KMS-11 (cell line): ENCODE measurements at regions not wholly inside any gene's neighbourhood (a gene's known extent, or its start where the extent isn't known, plus 50 kb on each side); places are given as distances from the start of the nearest gene placed in this dataset.

Source experiments
- H2AFZ ChIP-seq: fragments of 200-600 bp; sonication (generic); 2 replicates; pipeline ENCODE4 v1.6.1; 2016; ENCODE audit warnings: antibody characterized with exemption, mixed run types, low read depth
- H3K27ac ChIP-seq: fragments of 200-600 bp; sonication (generic); 2 replicates; pipeline ENCODE4 v1.6.1; 2016; ENCODE audit warnings: mild to moderate bottlenecking, mixed run types
- H3K27me3 ChIP-seq: fragments of 200-600 bp; sonication (generic); 2 replicates; pipeline ENCODE4 v1.6.1; 2017; ENCODE audit warnings: mild to moderate bottlenecking, low read depth, mixed run types, moderate library complexity; ENCODE audit not compliant: insufficient read depth
- H3K36me3 ChIP-seq: fragments of 200-600 bp; sonication (generic); 2 replicates; pipeline ENCODE4 v1.6.1; 2017; ENCODE audit warnings: mild to moderate bottlenecking, mixed run types; ENCODE audit not compliant: insufficient read depth
- H3K4me1 ChIP-seq: fragments of 200-600 bp; sonication (generic); 2 replicates; pipeline ENCODE4 v1.6.1; 2016; ENCODE audit warnings: mild to moderate bottlenecking, low read depth, mixed run types; ENCODE audit not compliant: poor library complexity, severe bottlenecking
- H3K4me2 ChIP-seq: fragments of 200-600 bp; sonication (generic); 2 replicates; pipeline ENCODE4 v1.7.0; 2016; ENCODE audit warnings: mild to moderate bottlenecking, mixed run types
- H3K4me3 ChIP-seq: fragments of 200-600 bp; sonication (generic); IDR thresholded peaks from 2 replicates; pipeline ENCODE4 v1.6.1; 2017; ENCODE audit warnings: low read depth, low read length, mixed read lengths; ENCODE audit not compliant: insufficient read depth
- H3K79me2 ChIP-seq: fragments of 200-600 bp; sonication (generic); 2 replicates; pipeline ENCODE4 v1.6.1; 2016; ENCODE audit warnings: low read depth, mixed run types; ENCODE audit not compliant: insufficient read depth
- H3K9ac ChIP-seq: fragments of 200-600 bp; sonication (generic); 2 replicates; pipeline ENCODE4 v1.6.1; 2016; ENCODE audit warnings: mild to moderate bottlenecking, mixed run types
- H4K20me1 ChIP-seq: fragments of 200-600 bp; sonication (generic); 2 replicates; pipeline ENCODE4 v1.6.1; 2016; ENCODE audit warnings: mild to moderate bottlenecking, mixed run types; ENCODE audit not compliant: insufficient read depth
- CTCF ChIP-seq: fragments of 200-600 bp; sonication (generic); conservative IDR thresholded peaks from 2 replicates; pipeline ENCODE4 v1.6.1; 2017; ENCODE audit warnings: low read depth, mild to moderate bottlenecking, antibody characterized with exemption, low read length, moderate library complexity, mixed read lengths

GRCh38 chr18:11289248-11289647, 139.9 kb upstream of the PIEZO2 start:
- no peak for TF ChIP-seq CTCF
- Histone ChIP-seq H3K9ac (no peak overlapping the region), H3K4me1 (no peaks in the 10 kb centered on the region), H4K20me1 (no peaks in the 10 kb centered on the region), H3K4me2 (no peak overlapping the region), H3K27me3 (no peaks in the 10 kb centered on the region), H3K27ac (no peak overlapping the region), H3K4me3 (no peak overlapping the region), H2AFZ (no peak overlapping the region), H3K36me3 (no peaks in the 10 kb centered on the region), H3K79me2 (no peaks in the 10 kb centered on the region)

GRCh38 chr18:11288401-11288800, 139.0 kb upstream of the PIEZO2 start:
- no peak for TF ChIP-seq CTCF
- Histone ChIP-seq H3K4me3 (no peak overlapping the region), H3K4me1 (no peaks in the 10 kb centered on the region), H4K20me1 (no peaks in the 10 kb centered on the region), H3K27ac (no peak overlapping the region), H3K27me3 (no peaks in the 10 kb centered on the region), H3K9ac (no peak overlapping the region), H3K79me2 (no peaks in the 10 kb centered on the region), H2AFZ (no peak overlapping the region), H3K36me3 (no peaks in the 10 kb centered on the region), H3K4me2 (no peak overlapping the region)

GRCh38 chr18:11286431-11286830, 137.1 kb upstream of the PIEZO2 start:
- no peak overlapping the region for H3K4me3 ChIP-seq
- no peaks in the 10 kb centered on the region for H4K20me1 ChIP-seq
- TF ChIP-seq CTCF, result no peak

GRCh38 chr18:11284811-11285210, 135.4 kb upstream of the PIEZO2 start:
- no peaks in the 10 kb centered on the region for H3K36me3 ChIP-seq
- no peaks in the 10 kb centered on the region for H4K20me1 ChIP-seq
- no peaks in the 10 kb centered on the region for H3K27me3 ChIP-seq
- H3K4me2 ChIP-seq, result no peak overlapping the region
- TF ChIP-seq CTCF, result no peak
- H3K27ac ChIP-seq, result no peak overlapping the region
- no peaks in the 10 kb centered on the region for H3K79me2 ChIP-seq
- H3K4me1 ChIP-seq, result no peaks in the 10 kb centered on the region
- H3K9ac ChIP-seq, result no peak overlapping the region
- no peak overlapping the region for H3K4me3 ChIP-seq
- no peak overlapping the region for H2AFZ ChIP-seq

More at GRCh38 chr18:11286431-11286830, 137.1 kb upstream of the PIEZO2 start:
- Histone ChIP-seq H3K79me2 (no peaks in the 10 kb centered on the region), H3K9ac (no peak overlapping the region), H3K27ac (no peak overlapping the region), H3K4me1 (no peaks in the 10 kb centered on the region), H3K27me3 (no peaks in the 10 kb centered on the region), H3K36me3 (no peaks in the 10 kb centered on the region), H2AFZ (no peak overlapping the region), H3K4me2 (no peak overlapping the region)
